ENCODE measurements at regions not wholly inside any gene's neighbourhood (a gene's known extent, or its start where the extent isn't known, plus 50 kb on each side); places are given as distances from the start of the nearest gene placed in this dataset.

DNA sequence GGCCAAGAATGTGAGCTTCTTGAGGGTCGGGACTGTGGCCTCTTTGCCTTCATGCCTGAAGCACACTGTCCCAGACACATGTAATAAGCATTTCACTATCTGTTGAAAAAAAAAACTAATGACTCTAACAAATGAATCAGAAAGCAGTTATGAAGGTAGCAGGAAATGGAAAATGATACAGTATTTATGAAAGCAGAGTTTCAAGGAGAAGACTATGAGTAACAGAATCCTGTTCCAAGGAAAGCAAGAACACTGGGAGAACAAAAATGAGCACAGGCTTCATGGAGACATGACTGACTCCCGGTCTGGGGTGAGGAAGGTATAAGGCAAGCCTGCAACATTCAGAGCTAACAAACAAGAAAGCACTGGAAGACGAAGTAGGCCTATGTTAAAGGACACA lies 190.8 kb downstream of the RNF152 start:
- TF ChIP-seq ZC3H10 (CRISPR knock-in tag; IDR thresholded peaks at IDR 0.05): no peak
- no peak for TF ChIP-seq ZNF70 (CRISPR knock-in tag; IDR thresholded peaks at IDR 0.05)
- no peak for TF ChIP-seq PPARA (CRISPR knock-in tag; IDR thresholded peaks at IDR 0.05; ENCODE audit: borderline replicate concordance)
- no peak for TF ChIP-seq ISL1 (CRISPR knock-in tag; IDR thresholded peaks at IDR 0.05)
- TF ChIP-seq RARB (CRISPR knock-in tag; IDR thresholded peaks at IDR 0.05): no peak
- no peak for TF ChIP-seq GLIS3 (CRISPR knock-in tag; IDR thresholded peaks at IDR 0.05)
- TF ChIP-seq, protein P1, sequence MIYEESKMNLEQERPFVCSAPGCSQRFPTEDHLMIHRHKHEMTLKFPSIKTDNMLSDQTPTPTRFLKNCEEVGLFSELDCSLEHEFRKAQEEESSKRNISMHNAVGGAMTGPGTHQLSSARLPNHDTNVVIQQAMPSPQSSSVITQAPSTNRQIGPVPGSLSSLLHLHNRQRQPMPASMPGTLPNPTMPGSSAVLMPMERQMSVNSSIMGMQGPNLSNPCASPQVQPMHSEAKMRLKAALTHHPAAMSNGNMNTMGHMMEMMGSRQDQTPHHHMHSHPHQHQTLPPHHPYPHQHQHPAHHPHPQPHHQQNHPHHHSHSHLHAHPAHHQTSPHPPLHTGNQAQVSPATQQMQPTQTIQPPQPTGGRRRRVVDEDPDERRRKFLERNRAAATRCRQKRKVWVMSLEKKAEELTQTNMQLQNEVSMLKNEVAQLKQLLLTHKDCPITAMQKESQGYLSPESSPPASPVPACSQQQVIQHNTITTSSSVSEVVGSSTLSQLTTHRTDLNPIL (CRISPR knock-in tag; IDR thresholded peaks at IDR 0.05; ENCODE audit: low read depth): no peak
- no peak for TF ChIP-seq BACH2 (CRISPR knock-in tag; IDR thresholded peaks at IDR 0.05; ENCODE audit: borderline replicate concordance)
- TF ChIP-seq TOX (CRISPR knock-in tag; IDR thresholded peaks at IDR 0.05; ENCODE audit: borderline replicate concordance): no peak
- TF ChIP-seq, protein P2, sequence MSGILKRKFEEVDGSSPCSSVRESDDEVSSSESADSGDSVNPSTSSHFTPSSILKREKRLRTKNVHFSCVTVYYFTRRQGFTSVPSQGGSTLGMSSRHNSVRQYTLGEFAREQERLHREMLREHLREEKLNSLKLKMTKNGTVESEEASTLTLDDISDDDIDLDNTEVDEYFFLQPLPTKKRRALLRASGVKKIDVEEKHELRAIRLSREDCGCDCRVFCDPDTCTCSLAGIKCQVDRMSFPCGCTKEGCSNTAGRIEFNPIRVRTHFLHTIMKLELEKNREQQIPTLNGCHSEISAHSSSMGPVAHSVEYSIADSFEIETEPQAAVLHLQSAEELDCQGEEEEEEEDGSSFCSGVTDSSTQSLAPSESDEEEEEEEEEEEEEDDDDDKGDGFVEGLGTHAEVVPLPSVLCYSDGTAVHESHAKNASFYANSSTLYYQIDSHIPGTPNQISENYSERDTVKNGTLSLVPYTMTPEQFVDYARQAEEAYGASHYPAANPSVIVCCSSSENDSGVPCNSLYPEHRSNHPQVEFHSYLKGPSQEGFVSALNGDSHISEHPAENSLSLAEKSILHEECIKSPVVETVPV (CRISPR knock-in tag; IDR thresholded peaks at IDR 0.05): no peak
- no peak for TF ChIP-seq CSDC2 (CRISPR knock-in tag; IDR thresholded peaks at IDR 0.05)
- TF ChIP-seq ARNTL (CRISPR knock-in tag; IDR thresholded peaks at IDR 0.05; ENCODE audit: borderline replicate concordance, low read depth): no peak
- TF ChIP-seq ZNF8 (CRISPR knock-in tag; IDR thresholded peaks at IDR 0.05): no peak
- no peak; the same call in 2 of the 3 replicates for ATAC-seq

DNA sequence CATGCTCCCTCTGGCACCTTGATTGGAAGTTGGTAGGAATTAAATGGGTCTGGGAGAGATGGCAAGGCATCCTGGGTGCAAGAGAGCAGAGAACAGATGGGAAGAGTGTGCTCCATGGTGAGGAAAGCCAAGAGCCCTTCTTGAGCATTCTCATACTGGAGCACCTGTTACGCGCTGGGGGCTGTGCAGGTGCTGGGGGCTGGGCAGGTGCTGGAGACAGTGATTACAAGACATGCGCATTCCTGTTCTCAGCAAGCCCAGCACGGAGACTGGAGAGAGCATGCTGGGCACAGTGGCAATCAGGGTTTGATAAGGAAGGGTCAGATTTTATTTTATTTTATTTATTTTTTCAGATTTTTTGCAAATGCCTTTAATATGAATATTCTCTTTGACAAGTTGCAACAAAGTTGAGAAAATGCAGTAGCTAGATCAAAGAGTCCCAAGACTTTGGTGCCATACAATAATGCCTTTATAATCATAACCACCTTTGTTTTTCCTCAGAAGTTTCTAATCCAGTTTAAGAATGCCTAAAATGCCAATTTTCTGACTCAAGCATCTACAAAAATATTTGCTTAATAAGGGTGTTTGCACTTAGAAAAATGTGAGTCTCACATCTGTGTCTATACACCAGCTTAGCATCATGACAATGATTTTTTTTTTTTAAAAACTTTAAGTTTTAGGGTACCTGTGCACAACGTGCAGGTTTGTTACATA lies 193.3 kb downstream of the RNF152 start:
- no peak for ATAC-seq

DNA sequence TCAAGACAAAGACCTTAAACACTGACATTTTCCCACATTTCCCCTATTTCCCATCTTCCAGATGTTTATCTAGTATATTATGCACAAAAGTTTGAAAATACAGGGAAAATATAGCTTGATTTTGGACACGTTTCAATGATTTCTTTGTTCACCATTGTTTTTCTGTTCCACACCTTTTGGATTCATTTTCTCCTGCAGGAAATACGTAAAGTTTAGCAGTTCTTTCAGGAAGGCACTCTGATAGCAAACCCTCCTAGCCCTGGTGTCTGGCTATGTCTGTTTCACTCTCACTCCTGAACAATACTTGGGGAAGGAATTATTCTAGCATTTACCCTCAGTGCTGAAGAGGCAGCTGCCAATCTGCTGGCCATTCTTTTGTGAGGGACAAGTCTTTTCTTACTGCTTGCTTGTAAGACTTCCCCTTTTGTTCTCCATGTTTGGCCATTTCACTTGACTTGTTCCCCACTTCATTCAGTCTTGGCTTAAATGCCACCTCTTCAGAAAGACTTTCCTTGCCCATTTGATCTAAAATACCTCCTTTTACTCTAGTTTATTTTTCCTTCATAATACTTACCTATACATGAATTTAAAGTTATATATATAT lies 195.4 kb downstream of the RNF152 start:
- no peak for ATAC-seq
- TF ChIP-seq ESRRG (CRISPR knock-in tag; IDR thresholded peaks at IDR 0.05) (no peak), ZNF565 (CRISPR knock-in tag; conservative IDR thresholded peaks at IDR 0.05; ENCODE audit: low read depth) (no peak), ARNTL (CRISPR knock-in tag; IDR thresholded peaks at IDR 0.05; ENCODE audit: borderline replicate concordance, low read depth) (no peak), RARB (CRISPR knock-in tag; IDR thresholded peaks at IDR 0.05) (no peak), TCF4 (CRISPR knock-in tag; IDR thresholded peaks at IDR 0.05; ENCODE audit: borderline replicate concordance) (no peak), ZC3H10 (CRISPR knock-in tag; IDR thresholded peaks at IDR 0.05) (no peak), TOX (CRISPR knock-in tag; IDR thresholded peaks at IDR 0.05; ENCODE audit: borderline replicate concordance) (no peak), ZNF70 (CRISPR knock-in tag; IDR thresholded peaks at IDR 0.05) (no peak)
- TF ChIP-seq, protein P3, sequence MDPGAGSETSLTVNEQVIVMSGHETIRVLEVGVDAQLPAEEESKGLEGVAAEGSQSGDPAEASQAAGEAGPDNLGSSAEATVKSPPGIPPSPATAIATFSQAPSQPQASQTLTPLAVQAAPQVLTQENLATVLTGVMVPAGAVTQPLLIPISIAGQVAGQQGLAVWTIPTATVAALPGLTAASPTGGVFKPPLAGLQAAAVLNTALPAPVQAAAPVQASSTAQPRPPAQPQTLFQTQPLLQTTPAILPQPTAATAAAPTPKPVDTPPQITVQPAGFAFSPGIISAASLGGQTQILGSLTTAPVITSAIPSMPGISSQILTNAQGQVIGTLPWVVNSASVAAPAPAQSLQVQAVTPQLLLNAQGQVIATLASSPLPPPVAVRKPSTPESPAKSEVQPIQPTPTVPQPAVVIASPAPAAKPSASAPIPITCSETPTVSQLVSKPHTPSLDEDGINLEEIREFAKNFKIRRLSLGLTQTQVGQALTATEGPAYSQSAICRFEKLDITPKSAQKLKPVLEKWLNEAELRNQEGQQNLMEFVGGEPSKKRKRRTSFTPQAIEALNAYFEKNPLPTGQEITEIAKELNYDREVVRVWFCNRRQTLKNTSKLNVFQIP (CRISPR knock-in tag; IDR thresholded peaks at IDR 0.05; ENCODE audit: borderline replicate concordance, low read depth): no peak
- TF ChIP-seq, protein P4, sequence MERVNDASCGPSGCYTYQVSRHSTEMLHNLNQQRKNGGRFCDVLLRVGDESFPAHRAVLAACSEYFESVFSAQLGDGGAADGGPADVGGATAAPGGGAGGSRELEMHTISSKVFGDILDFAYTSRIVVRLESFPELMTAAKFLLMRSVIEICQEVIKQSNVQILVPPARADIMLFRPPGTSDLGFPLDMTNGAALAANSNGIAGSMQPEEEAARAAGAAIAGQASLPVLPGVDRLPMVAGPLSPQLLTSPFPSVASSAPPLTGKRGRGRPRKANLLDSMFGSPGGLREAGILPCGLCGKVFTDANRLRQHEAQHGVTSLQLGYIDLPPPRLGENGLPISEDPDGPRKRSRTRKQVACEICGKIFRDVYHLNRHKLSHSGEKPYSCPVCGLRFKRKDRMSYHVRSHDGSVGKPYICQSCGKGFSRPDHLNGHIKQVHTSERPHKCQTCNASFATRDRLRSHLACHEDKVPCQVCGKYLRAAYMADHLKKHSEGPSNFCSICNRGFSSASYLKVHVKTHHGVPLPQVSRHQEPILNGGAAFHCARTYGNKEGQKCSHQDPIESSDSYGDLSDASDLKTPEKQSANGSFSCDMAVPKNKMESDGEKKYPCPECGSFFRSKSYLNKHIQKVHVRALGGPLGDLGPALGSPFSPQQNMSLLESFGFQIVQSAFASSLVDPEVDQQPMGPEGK (CRISPR knock-in tag; IDR thresholded peaks at IDR 0.05; ENCODE audit: borderline replicate concordance): no peak
- TF ChIP-seq, protein P2 (CRISPR knock-in tag; IDR thresholded peaks at IDR 0.05): no peak

More for the DNA sequence above, 193.3 kb downstream of the RNF152 start:
- TF ChIP-seq ZNF8 (CRISPR knock-in tag; IDR thresholded peaks at IDR 0.05) (no peak), TOX (CRISPR knock-in tag; IDR thresholded peaks at IDR 0.05; ENCODE audit: borderline replicate concordance) (no peak), ZNF565 (CRISPR knock-in tag; conservative IDR thresholded peaks at IDR 0.05; ENCODE audit: low read depth) (no peak), OSR1 (CRISPR knock-in tag; IDR thresholded peaks at IDR 0.05) (no peak), PPARA (CRISPR knock-in tag; IDR thresholded peaks at IDR 0.05; ENCODE audit: borderline replicate concordance) (no peak), ZFP3 (CRISPR knock-in tag; IDR thresholded peaks at IDR 0.05) (no peak), ISL1 (CRISPR knock-in tag; IDR thresholded peaks at IDR 0.05) (no peak), ARNTL (CRISPR knock-in tag; IDR thresholded peaks at IDR 0.05; ENCODE audit: borderline replicate concordance, low read depth) (no peak)
- TF ChIP-seq, protein P2 (CRISPR knock-in tag; IDR thresholded peaks at IDR 0.05): no peak
- TF ChIP-seq, protein P5, sequence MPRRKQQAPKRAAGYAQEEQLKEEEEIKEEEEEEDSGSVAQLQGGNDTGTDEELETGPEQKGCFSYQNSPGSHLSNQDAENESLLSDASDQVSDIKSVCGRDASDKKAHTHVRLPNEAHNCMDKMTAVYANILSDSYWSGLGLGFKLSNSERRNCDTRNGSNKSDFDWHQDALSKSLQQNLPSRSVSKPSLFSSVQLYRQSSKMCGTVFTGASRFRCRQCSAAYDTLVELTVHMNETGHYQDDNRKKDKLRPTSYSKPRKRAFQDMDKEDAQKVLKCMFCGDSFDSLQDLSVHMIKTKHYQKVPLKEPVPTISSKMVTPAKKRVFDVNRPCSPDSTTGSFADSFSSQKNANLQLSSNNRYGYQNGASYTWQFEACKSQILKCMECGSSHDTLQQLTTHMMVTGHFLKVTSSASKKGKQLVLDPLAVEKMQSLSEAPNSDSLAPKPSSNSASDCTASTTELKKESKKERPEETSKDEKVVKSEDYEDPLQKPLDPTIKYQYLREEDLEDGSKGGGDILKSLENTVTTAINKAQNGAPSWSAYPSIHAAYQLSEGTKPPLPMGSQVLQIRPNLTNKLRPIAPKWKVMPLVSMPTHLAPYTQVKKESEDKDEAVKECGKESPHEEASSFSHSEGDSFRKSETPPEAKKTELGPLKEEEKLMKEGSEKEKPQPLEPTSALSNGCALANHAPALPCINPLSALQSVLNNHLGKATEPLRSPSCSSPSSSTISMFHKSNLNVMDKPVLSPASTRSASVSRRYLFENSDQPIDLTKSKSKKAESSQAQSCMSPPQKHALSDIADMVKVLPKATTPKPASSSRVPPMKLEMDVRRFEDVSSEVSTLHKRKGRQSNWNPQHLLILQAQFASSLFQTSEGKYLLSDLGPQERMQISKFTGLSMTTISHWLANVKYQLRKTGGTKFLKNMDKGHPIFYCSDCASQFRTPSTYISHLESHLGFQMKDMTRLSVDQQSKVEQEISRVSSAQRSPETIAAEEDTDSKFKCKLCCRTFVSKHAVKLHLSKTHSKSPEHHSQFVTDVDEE (CRISPR knock-in tag; IDR thresholded peaks at IDR 0.05): no peak
